Ovary (tissue), 7 donors: ENCODE measurements at regions not wholly inside any gene's neighbourhood (a gene's known extent, or its start where the extent isn't known, plus 50 kb on each side); places are given as distances from the start of the nearest gene placed in this dataset.

ENCODE experiments used
- DNase-seq, 5 donors: peaks; one replicate each; pipeline ENCODE4 v3.0.0-alpha.2; 2019 to 2020
- H3K27ac ChIP-seq, 2 donors: fragments of 200-600 bp; one replicate each; pipeline versions ENCODE4 v1.5.1 to v1.8.0; 2019 to 2022
- H3K27me3 ChIP-seq: fragments of 200-600 bp; one replicate; pipeline ENCODE4 v1.8.0; 2022
- H3K36me3 ChIP-seq: fragments of 200-600 bp; sonication (generic); one replicate; pipeline ENCODE4 v1.5.1; 2019
- H3K4me1 ChIP-seq: one replicate; pipeline ENCODE4 v1.8.1; 2013; ENCODE audit warnings: mild to moderate bottlenecking, moderate library complexity; ENCODE audit not compliant: insufficient read depth
- H3K4me3 ChIP-seq: fragments of 200-600 bp; sonication (generic); one replicate; pipeline ENCODE4 v1.5.1; 2017
- H3K9me3 ChIP-seq, 2 donors: fragments of 200-600 bp in 1 of 2; sonication (generic) in 1 of 2; one replicate each; pipeline versions ENCODE4 v1.5.1 to v1.8.1; 2013 to 2019; ENCODE audit warnings: mild to moderate bottlenecking in 1 of 2, moderate library complexity in 1 of 2
- EP300 ChIP-seq: sonication (generic); formaldehyde crosslinking; IDR thresholded peaks from one replicate; pipeline ENCODE4 v1.6.1; 2017; ENCODE audit warnings: antibody characterized with exemption
- POLR2A ChIP-seq: fragments of 450-650 bp; IDR thresholded peaks from one replicate; pipeline ENCODE4 v1.6.1; 2017; ENCODE audit warnings: antibody characterized with exemption, mild to moderate bottlenecking, moderate library complexity
- WGBS, 3 donors: extraction: QIAGEN DNeasy Blood & Tissue Kit in 1 of 3; methylation state at CpG; one replicate each; pipeline versions ENCODE4 v1.1.5 to v1.1.7; 2013 to 2017; 5-methylcytosine and 5-hydroxymethylcytosine counted together
- intact Hi-C, 4 donors: fragments of 100-400 bp; cut with DNase I; formaldehyde crosslinking; loops; one replicate each; pipeline versions ENCODE4 v1.11.0 to v1.15.1; 2022 to 2023
- TF ChIP-seq, protein P1 (sequence below), 3 donors: fragments of 450-650 bp in 2 of 3; fragments of 200-600 bp in 1 of 3; IDR thresholded peaks; one replicate each; pipeline versions ENCODE4 v1.5.1 to v1.8.0; 2016 to 2022; ENCODE audit warnings: antibody characterized with exemption in 3 of 3, mild to moderate bottlenecking in 1 of 3
- donor health status: DM: no; HTN: no; CAD: no; lungs with moderate emphysema.
- donor health status: DM: no; HTN: no; CAD: no.
- donor health status: Bipolar disorder and iron deficiency.
- donor health status: DM: no; HTN: no; CAD: no.
- donor health status: DM: yes; HTN: yes; CAD: no.

DNA sequence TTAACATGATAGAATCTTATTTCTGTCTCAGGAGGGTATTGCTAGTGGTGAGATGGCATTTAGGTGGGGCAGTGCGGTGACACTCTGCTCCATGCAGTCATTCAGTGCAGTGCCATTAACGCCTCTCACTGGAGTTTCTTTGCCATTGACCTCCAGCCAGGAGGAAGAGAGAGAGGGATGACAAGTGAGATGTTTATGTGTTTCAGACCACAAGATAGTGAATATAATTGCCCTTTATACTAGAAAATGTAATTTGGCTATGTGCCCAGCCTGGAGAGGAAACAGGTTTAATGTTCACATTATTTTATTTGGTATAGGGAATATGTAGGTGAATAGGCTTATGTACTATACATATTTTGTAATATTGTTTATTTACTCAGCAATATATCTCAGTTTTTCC, 84.5 kb downstream of the ZIC1 start:
- whole genome bisulfite sequencing, 3 donors = 63 to 78% (median 70%) methylated on average over 2 of the region's 2 CpGs
- H3K4me3 ChIP-seq = no peak overlapping the region
- TF ChIP-seq EP300 (no peak), POLR2A (no peak)
- TF ChIP-seq, protein P1, sequence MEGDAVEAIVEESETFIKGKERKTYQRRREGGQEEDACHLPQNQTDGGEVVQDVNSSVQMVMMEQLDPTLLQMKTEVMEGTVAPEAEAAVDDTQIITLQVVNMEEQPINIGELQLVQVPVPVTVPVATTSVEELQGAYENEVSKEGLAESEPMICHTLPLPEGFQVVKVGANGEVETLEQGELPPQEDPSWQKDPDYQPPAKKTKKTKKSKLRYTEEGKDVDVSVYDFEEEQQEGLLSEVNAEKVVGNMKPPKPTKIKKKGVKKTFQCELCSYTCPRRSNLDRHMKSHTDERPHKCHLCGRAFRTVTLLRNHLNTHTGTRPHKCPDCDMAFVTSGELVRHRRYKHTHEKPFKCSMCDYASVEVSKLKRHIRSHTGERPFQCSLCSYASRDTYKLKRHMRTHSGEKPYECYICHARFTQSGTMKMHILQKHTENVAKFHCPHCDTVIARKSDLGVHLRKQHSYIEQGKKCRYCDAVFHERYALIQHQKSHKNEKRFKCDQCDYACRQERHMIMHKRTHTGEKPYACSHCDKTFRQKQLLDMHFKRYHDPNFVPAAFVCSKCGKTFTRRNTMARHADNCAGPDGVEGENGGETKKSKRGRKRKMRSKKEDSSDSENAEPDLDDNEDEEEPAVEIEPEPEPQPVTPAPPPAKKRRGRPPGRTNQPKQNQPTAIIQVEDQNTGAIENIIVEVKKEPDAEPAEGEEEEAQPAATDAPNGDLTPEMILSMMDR (IDR thresholded peaks at IDR 0.05) = no peak
- intact Hi-C loops = no loop called here
- H3K27ac ChIP-seq = no peak overlapping the region
- H3K9me3 ChIP-seq = no peaks in the 10 kb centered on the region
- no peaks in the 10 kb centered on the region for H3K4me1 ChIP-seq
- no peak for DNase-seq
- H3K36me3 ChIP-seq = no peaks in the 10 kb centered on the region
- H3K27me3 ChIP-seq = no peaks in the 10 kb centered on the region

- intact Hi-C loops = no loop called here
- TF ChIP-seq, protein P1 (IDR thresholded peaks at IDR 0.05) = no peak
- TF ChIP-seq EP300 (no peak), POLR2A (no peak)
- Histone ChIP-seq H3K27me3 (no peaks in the 10 kb centered on the region), H3K4me3 (no peak overlapping the region), H3K27ac (no peak overlapping the region), H3K36me3 (no peaks in the 10 kb centered on the region), H3K4me1 (no peaks in the 10 kb centered on the region), H3K9me3 (no peaks in the 10 kb centered on the region)
- DNase-seq = no peak
- WGBS, 3 donors = 61 to 66% (median 65%) methylated on average over 5 of the region's 5 CpGs
Observed at GRCh38 chr3:147497286-147497685, 88.1 kb downstream of the ZIC1 start.

DNA sequence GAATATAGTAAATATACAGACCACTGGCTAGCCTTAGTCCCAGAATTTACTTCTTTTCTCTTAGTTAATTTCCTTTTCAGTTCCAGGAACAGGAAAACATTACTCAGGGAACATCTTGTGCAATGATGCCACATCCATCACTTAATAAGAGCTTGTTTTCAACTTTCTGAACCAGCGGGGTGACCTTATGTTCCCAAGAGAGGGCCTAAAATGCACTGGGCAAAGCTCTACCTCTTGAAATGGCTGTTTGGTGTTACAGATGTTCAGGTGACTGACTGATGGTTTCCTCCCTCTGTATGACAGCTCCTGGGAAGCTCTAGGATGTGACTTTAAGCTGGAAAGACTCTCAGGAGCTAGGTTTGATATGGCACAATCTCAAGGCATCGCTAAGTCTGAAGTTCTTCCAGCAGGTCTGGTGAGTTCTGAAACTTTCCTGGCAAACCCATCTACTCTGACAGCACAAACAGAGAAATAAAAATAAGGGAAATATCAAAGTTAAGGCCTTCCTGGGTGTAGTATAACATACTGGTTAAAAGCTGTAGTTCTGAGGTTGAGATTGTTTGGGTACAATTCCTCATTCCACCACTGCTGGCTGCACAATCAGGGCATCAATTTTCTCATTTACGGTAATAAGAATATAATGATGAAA, 98.6 kb downstream of the ZIC1 start:
- Histone ChIP-seq H3K4me3 (no peak overlapping the region), H3K4me1 (no peaks in the 10 kb centered on the region), H3K27me3 (no peaks in the 10 kb centered on the region), H3K36me3 (no peaks in the 10 kb centered on the region), H3K9me3 (no peaks in the 10 kb centered on the region), H3K27ac (no peak overlapping the region)
- intact Hi-C loops = no loop called here
- peak in 1 of 5 donors; percentile 17 for DNase-seq
- peak; percentile 20 for TF ChIP-seq EP300
- no peak for TF ChIP-seq POLR2A
- 76 to 84% (median 80%) methylated on average over 3 of the region's 3 CpGs for WGBS, 3 donors

GRCh38 chr3:147509448-147509847, 100.3 kb downstream of the ZIC1 start:
- H3K36me3 ChIP-seq = no peaks in the 10 kb centered on the region
- no peak for TF ChIP-seq EP300
- TF ChIP-seq, protein P1 (IDR thresholded peaks at IDR 0.05) = no peak
- TF ChIP-seq POLR2A = no peak
- DNase-seq = no peak
- no peaks in the 10 kb centered on the region for H3K9me3 ChIP-seq
- no peaks in the 10 kb centered on the region for H3K4me1 ChIP-seq
- no peak overlapping the region for H3K27ac ChIP-seq
- no peak overlapping the region for H3K4me3 ChIP-seq
- H3K27me3 ChIP-seq = no peaks in the 10 kb centered on the region
- 43 to 63% (median 45%) methylated on average over 3 of the region's 3 CpGs for WGBS, 3 donors
- intact Hi-C loops = no loop called here

DNA sequence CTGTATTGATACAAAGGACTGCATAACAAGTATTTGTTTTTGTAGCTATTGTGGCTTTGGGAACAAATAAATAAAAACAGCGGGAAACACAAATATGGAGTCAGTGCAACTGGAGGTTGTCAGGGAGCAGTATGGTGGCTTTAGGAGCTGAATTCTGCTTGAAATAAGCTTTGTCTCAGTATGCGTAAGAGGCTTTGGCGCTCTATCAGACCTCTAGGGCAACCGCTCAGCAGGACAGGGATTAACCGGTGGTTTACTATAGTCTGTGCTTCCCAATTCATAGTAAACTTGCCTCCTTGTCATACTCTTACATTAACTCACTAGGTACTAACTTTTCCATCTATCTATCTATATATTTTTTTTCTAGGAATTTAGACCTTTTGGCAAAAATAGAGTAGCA, 104.6 kb downstream of the ZIC1 start:
- no peak for DNase-seq
- Histone ChIP-seq H3K4me1 (no peaks in the 10 kb centered on the region), H3K36me3 (no peaks in the 10 kb centered on the region), H3K27ac (no peak overlapping the region), H3K27me3 (no peaks in the 10 kb centered on the region), H3K9me3 (no peaks in the 10 kb centered on the region), H3K4me3 (no peak overlapping the region)
- TF ChIP-seq, protein P1 (IDR thresholded peaks at IDR 0.05) = no peak
- TF ChIP-seq EP300 (no peak), POLR2A (no peak)
- 76 to 82% (median 80%) methylated on average over 5 of the region's 5 CpGs for WGBS, 3 donors
- intact Hi-C loops = no loop called here
